HG03139 (cell line): ENCODE measurements at regions not wholly inside any gene's neighbourhood (a gene's known extent, or its start where the extent isn't known, plus 50 kb on each side); places are given as distances from the start of the nearest gene placed in this dataset.

Source experiments
- ATAC-seq: cut with Tn5 transposase; IDR thresholded peaks from one replicate; pipeline ENCODE4 v1.9.1; 2021; ENCODE audit not compliant: unreplicated experiment

- no peak for ATAC-seq
These were observed 76.7 kb upstream of the WNT7B start for GRCh38 chr22:46053563-46054090.

DNA sequence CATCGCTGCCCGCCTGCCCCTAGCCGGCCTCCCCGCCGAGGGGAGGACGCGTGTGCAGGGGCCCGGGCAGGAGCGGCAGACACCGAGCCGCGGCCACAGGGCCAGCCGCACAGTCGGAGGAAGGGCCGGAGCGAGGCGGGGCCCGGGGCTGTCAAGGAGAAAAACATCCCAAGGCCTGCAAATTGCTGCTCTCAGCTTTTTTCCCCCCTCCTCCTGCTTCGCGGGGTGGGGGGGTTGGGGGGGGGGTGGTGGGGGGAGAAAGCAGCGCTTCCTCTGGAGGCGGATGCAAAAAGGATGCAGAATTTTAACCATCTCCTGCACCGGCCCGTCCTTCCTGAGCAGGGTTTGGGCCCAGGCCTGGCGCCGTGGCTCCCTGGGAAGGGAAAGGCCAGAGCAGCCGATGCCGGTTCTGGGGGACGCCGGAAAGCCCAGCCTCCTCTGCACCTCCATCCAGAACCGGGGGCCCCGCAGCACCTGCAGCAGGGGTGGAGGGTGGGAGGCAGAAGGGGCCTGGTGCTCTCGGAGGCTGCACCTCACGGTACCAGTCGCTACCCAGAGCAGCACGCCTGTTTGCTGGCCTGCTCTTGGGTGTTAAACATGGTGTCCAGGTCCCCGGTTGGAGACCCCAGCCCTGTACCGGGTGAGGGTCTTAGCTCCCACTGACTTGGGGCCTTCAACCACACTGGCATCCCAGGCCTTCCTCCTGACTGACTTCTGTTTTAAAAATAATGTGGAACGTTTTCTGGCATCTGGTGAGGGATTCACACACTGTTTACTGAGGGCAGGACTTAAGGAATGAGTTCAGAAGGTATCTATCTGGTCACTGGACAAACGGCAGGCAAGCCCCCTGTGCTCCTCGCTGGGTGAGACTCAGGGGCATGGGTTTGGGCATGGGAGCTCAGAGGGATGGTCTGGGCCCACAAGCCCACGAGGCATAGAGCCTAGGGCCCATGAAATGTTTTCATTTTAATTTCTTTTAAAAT is 77.4 kb upstream of the WNT7B start:
- no peak for ATAC-seq

DNA sequence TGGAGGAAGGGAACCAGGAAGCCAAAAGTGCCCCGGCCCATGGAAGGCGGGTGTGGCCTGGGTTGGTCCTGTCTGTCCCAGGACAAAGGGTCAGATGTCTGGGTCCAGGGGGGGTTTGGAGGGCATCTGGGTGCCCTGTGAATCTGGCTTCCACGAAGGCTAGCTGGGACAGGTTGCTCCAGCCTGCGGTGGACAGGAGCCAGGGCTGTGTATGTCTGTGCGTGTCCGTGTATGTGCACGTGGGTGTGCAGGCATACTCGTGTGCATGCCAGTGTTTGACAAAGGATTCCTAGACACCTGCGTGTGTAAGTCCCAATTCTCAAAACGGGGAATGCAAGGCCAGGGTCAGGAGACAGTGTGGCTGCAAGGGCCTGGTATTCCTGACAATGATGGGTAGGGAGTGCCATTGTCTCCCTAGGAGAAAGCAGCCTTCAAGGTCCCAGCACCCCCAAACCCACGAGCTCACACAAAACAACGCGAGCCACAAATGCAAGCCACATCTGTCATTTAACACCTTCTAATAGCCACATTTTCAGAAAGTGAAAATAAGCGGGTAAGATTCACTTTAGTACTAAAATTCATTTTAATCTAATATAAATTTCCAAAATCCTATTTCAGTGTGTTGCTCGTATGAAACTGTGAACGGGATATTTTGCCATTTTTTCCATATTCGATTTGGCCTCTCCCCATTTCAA is 78.4 kb upstream of the WNT7B start:
- ATAC-seq, result no peak

- ATAC-seq, result no peak
These were observed 79.1 kb upstream of the WNT7B start for GRCh38 chr22:46055911-46056545.

DNA sequence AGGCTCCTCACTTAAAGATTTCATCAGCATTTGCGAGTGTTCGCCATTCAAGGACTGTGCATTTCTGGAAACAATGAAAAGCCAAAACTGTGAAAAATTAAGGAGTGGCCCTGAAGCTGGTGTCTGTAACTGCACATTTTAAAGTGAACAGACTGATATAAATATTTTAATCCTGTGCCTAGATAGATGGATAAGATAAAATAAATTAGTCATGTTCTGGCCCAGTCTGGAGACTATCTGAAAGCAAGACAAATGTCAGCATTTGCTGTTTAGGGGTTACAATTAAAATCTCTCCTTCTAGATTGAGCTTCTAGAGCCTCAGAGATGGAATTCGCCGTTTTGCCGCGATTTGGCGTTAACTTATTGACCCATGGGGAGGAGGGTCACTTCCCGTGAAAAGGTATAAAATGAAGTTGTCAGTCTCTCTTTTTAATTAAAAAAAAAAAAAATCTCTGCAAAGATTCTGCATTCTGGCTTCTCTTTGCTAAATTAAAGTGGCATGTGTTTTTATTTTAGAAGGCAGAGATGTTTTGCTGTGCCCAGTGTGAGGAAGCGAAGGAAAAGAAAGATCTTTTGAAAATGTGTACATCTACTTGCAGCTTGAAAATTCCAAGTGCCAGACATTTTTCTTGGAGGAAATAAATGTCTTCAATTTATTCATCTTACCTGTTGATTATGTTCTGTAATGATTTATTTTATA is 79.7 kb upstream of the WNT7B start:
- no peak for ATAC-seq

DNA sequence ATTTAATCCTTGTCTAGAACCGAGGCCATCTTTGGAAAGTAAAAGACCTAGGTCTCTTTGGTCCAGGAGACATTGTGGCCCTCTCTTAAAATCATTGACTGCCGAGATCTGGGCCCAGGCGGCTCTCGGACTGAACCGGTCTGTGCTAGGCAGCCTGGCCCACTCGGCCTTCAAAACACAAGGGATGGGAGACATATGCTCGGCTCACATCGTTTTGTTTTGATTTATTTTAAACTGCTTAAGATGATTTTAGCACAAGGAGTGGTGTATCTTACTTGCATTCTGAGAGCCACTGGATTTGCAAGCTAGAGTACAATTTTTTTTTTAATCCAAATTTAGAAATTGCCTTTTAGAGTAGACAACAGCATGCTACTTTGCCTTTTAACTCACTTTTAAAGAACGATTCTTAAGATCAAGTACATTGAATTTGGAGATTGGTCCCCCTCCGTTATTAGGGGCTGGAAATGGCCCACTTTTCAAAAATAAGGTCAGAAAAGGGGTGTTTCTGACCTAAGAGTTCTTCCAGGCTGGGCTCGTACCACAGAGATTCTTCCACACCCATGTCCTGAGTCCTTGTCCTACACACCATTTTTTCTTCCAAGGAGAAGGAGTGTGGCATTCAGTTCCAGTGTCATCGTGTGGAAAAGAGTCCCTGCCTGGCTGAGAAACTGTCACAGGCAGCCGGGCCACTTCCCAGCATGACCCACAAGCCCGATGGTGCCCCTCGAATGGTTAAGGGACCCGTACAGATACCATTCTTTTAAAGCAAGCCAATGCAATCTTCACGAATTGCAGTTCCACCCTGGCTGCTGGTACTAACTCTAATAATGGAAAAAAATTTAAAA is 80.5 kb upstream of the WNT7B start:
- ATAC-seq, result no peak

- ATAC-seq, result peak; percentile 58
These were observed 81.1 kb upstream of the WNT7B start for GRCh38 chr22:46058091-46058420.

DNA sequence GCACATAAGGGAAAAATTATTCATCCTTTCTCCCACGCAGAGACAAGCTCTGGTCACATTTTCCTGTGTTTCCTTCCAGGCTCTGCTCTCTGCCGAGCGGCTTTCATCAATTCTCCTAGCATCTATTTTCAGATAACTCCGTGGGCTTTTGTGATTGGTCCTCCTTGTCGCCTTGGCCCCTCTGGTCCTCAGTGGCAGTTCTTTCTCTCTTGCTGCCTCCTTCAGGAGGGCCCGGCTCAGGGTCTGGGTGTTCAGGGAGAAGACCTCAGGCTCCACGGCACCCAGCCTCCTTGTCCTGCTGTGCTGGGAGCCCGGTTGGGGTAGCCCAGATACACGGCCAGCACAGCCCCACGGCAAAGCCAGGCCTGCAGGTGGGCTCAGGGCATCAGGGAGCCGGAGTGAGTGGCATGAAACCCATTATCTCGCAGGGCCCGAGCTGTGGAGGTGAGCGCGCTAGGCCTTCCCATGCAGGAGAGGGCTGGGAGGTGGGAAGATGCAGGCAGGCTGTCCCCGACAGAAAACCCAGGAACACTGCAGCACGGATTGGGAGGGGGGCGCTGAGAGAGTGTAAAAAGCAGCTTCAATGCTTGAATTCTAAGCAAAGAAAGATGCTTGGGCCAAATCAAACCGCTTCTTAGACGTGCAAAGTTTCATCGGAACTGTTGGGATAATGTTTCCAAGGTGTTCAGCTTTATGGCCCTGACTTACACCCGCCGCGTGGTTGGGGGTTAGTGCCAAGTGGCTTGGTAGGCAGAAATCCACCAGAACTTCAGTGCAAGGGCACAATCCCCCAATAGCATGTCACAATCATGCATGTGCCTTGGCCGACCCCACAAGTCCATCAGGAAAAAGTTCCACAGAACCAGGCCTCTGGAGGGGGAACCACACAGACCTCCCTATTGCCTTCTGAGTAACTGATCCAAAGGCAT is 81.9 kb upstream of the WNT7B start:
- ATAC-seq, result no peak

GRCh38 chr22:46060292-46061123 is 83.5 kb upstream of the WNT7B start:
- ATAC-seq, result no peak

- ATAC-seq, result no peak
These were observed 84.2 kb upstream of the WNT7B start for GRCh38 chr22:46061124-46061500.

GRCh38 chr22:46061501-46062231 is 84.7 kb upstream of the WNT7B start:
- no peak for ATAC-seq

GRCh38 chr22:46062232-46062615 is 85.3 kb upstream of the WNT7B start:
- ATAC-seq, result no peak

DNA sequence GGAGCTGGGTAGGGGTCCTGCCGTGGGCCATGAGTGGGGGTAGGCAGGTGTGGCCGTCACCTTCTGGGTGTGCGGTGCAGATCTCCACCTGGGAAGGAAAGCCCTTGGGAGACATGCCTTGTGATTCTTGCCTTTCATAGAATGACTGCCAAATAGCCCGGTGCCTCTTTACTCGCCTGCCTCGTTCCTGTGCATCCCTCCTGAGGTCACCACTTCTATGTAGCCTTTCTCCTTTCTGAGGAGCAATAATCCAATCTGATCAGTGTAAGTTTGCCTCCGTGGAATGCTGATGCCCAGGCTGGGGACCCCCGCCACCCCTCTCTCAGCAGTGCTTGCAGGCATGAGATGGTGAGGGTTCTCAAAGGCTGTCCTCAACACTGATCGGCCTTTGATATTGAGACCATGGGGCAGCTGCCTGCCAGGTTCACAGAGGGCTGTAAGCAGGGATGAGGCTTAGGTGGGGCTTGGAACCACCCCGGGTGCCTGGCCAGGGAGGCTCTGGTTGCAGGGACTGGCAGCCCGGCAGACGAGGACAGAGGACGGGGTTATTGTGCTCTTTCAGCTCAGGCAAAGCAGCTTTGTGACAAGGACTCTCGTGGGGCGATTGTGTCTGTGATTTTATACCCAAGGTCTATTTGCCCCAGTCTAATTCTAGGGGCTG is 86.1 kb upstream of the WNT7B start:
- ATAC-seq, result no peak

- ATAC-seq, result no peak
These were observed 86.5 kb upstream of the PPARA start for GRCh38 chr22:46063846-46064227.

- no peak for ATAC-seq
These were observed 85.9 kb upstream of the PPARA start for GRCh38 chr22:46064228-46064965.

- no peak for ATAC-seq
These were observed 85.2 kb upstream of the PPARA start for GRCh38 chr22:46064966-46065666.
